ENCODE measurements at regions not wholly inside any gene's neighbourhood (a gene's known extent, or its start where the extent isn't known, plus 50 kb on each side); places are given as distances from the start of the nearest gene placed in this dataset.

- Histone ChIP-seq H3K36me3 (ENCODE audit: control insufficient read depth in 2 of 2, insufficient read depth in 2 of 2, low read length in 1 of 2) (no peaks in the 10 kb centered on the region), H3K4me2 (ENCODE audit: control insufficient read depth, insufficient read depth) (no peak overlapping the region), H4K20me1 (ENCODE audit: control insufficient read depth, insufficient read depth) (no peaks in the 10 kb centered on the region), H3K4me3 (no peak overlapping the region), H3K27me3 (replicated peaks in 1 of 2; ENCODE audit: control insufficient read depth in 2 of 2, insufficient read depth in 2 of 2, low read length in 1 of 2) (no peaks in the 10 kb centered on the region), H3K27ac (ENCODE audit: control insufficient read depth, insufficient read depth) (no peak overlapping the region), H3K9ac (ENCODE audit: control insufficient read depth, insufficient read depth, low read length) (no peak overlapping the region), H3K9me3 (replicated peaks; ENCODE audit: control insufficient read depth, insufficient read depth, low read length) (no peaks in the 10 kb centered on the region), H3K4me1 (ENCODE audit: control insufficient read depth, insufficient read depth, low read length) (no peaks in the 10 kb centered on the region), H3K79me2 (ENCODE audit: control insufficient read depth, insufficient read depth, low read length) (no peaks in the 10 kb centered on the region), H2AFZ (ENCODE audit: control insufficient read depth, low read depth, low read length) (no peak overlapping the region)
- no peak for ATAC-seq
- SMC1A ChIA-PET (ENCODE audit: uncharacterized antibody, unreplicated experiment): no interaction called here
- no peak for DNase-seq (ENCODE audit: low read depth, low spot score)
- in situ Hi-C loops (cut with MboI): no loop called here
- WGBS (ENCODE audit: insufficient coverage, insufficient replicate concordance, low lambda C conversion rate, missing lambda C conversion rate): 0% methylated on average over 2 of the region's 2 CpGs
- BruUV-seq (replicated peaks): no TSS peak
- no peak for FAIRE-seq
- POLR2A ChIA-PET: no interaction called here
- CTCF ChIA-PET: no interaction called here
- RAD21 ChIA-PET (ENCODE audit: unreplicated experiment): no interaction called here
- intact Hi-C loops (cut with micrococcal nuclease; ENCODE audit: unreplicated experiment): no loop called here
- TF ChIP-seq MYC (IDR thresholded peaks at IDR 0.05; ENCODE audit: insufficient read depth, insufficient read length, insufficient replicate concordance, low read length, severe bottlenecking): no peak
- TF ChIP-seq REST (IDR thresholded peaks at IDR 0.05; ENCODE audit: low read depth, low read length): no peak
- no peak for TF ChIP-seq CEBPZ (IDR thresholded peaks at IDR 0.05; ENCODE audit: low read depth, low read length)
- TF ChIP-seq POLR2AphosphoS5 (IDR thresholded peaks at IDR 0.05; ENCODE audit: low read length): no peak
- TF ChIP-seq EP300 (IDR thresholded peaks at IDR 0.05; ENCODE audit: borderline replicate concordance in 1 of 2, control insufficient read depth in 1 of 2, low read depth in 2 of 2, low read length in 2 of 2): no peak
- TF ChIP-seq ZZZ3 (IDR thresholded peaks at IDR 0.05; ENCODE audit: control insufficient read depth, insufficient read length, low read depth): no peak
- TF ChIP-seq MYB (IDR thresholded peaks at IDR 0.05; ENCODE audit: borderline replicate concordance, low read depth, low read length): no peak
- TF ChIP-seq ZNF592 (IDR thresholded peaks at IDR 0.05): no peak
- TF ChIP-seq POLR2AphosphoS2 (IDR thresholded peaks at IDR 0.05; ENCODE audit: low read depth, low read length): no peak
Observed at GRCh38 chr4:45855857-45856256, 268.0 kb downstream of the GABRG1 start.

All from GM12878 (cell line).